ENCODE measurements at regions not wholly inside any gene's neighbourhood (a gene's known extent, or its start where the extent isn't known, plus 50 kb on each side); places are given as distances from the start of the nearest gene placed in this dataset.

- intact Hi-C loops (cut with micrococcal nuclease; ENCODE audit: unreplicated experiment): no loop called here
- H3K79me2 ChIP-seq (ENCODE audit: insufficient read depth, low read length): no peaks in the 10 kb centered on the region
- WGBS (ENCODE audit: low lambda C conversion rate): 13% methylated on average over 3 of the region's 3 CpGs
- no TSS peak for BruUV-seq (replicated peaks)
- no peaks in the 10 kb centered on the region for H4K20me1 ChIP-seq (ENCODE audit: insufficient read depth, low read length)
- no peak for ATAC-seq
- H3K27ac ChIP-seq (ENCODE audit: extremely low read length, insufficient read depth, low read length): no peak overlapping the region
- H3K4me1 ChIP-seq (ENCODE audit: insufficient read depth, low read length): no peaks in the 10 kb centered on the region
- H3K27me3 ChIP-seq (ENCODE audit: control insufficient read depth in 1 of 2, insufficient read depth in 2 of 2, low read length in 2 of 2): no peaks in the 10 kb centered on the region
- no peak for DNase-seq (ENCODE audit: low spot score)
- no peak overlapping the region for H2AFZ ChIP-seq (ENCODE audit: low read length)
- FAIRE-seq: no peak
- no peak overlapping the region for H3K4me3 ChIP-seq (replicated peaks in 1 of 3; ENCODE audit: insufficient read depth in 1 of 3, low read depth in 2 of 3, low read length in 3 of 3)
- H3K9ac ChIP-seq (ENCODE audit: insufficient read depth, low read depth, low read length): no peak overlapping the region
- TF ChIP-seq ZNF878 (CRISPR knock-in tag; IDR thresholded peaks at IDR 0.05): no peak
- no peak for TF ChIP-seq HBP1 (CRISPR knock-in tag; IDR thresholded peaks at IDR 0.05; ENCODE audit: low read depth)
- TF ChIP-seq MAX (IDR thresholded peaks at IDR 0.05): no peak
- TF ChIP-seq ZNF430 (CRISPR knock-in tag; IDR thresholded peaks at IDR 0.05): no peak
- in situ Hi-C loops (cut with HindIII; ENCODE audit: extremely low pct_ligation_motif_present, low pct_unique_long_range_greater_than_20kb): no loop called here
- ChIA-PET POLR2A (no interaction called here), CTCF (ENCODE audit: low intra/inter-chr PET ratio, low total read pairs) (no interaction called here)
- no peaks in the 10 kb centered on the region for H3K36me3 ChIP-seq (replicated peaks in 1 of 2; ENCODE audit: control insufficient read depth in 1 of 2, insufficient read depth in 2 of 2, low read length in 2 of 2)
- H3K9me3 ChIP-seq (ENCODE audit: low read length): no peaks in the 10 kb centered on the region
- no peak overlapping the region for H3K4me2 ChIP-seq (ENCODE audit: low read depth, low read length)
Measured at GRCh38 chr1:192022827-192023226, 135.4 kb upstream of the RGS18 start.

GRCh38 chr1:192024881-192025280 is 133.4 kb upstream of the RGS18 start:
- H3K27ac ChIP-seq (ENCODE audit: extremely low read length, insufficient read depth, low read length): no peak overlapping the region
- no peak overlapping the region for H3K4me2 ChIP-seq (ENCODE audit: low read depth, low read length)
- TF ChIP-seq CBX2 (IDR thresholded peaks at IDR 0.05; ENCODE audit: low read depth, low read length): no peak
- no peak for TF ChIP-seq CBX2 (CRISPR knock-in tag; IDR thresholded peaks at IDR 0.05; ENCODE audit: low read depth)
- no peaks in the 10 kb centered on the region for H3K4me1 ChIP-seq (ENCODE audit: insufficient read depth, low read length)
- no peaks in the 10 kb centered on the region for H3K36me3 ChIP-seq (replicated peaks in 1 of 2; ENCODE audit: control insufficient read depth in 1 of 2, insufficient read depth in 2 of 2, low read length in 2 of 2)
- ChIA-PET POLR2A (no interaction called here), CTCF (ENCODE audit: low intra/inter-chr PET ratio, low total read pairs) (no interaction called here)
- intact Hi-C loops (cut with micrococcal nuclease; ENCODE audit: unreplicated experiment) (no loop called here), in situ Hi-C loops (cut with HindIII; ENCODE audit: extremely low pct_ligation_motif_present, low pct_unique_long_range_greater_than_20kb) (no loop called here)
- no peaks in the 10 kb centered on the region for H3K27me3 ChIP-seq (ENCODE audit: control insufficient read depth in 1 of 2, insufficient read depth in 2 of 2, low read length in 2 of 2)
- DNase-seq (ENCODE audit: low spot score) (no peak), FAIRE-seq (no peak), ATAC-seq (no peak)
- no peaks in the 10 kb centered on the region for H4K20me1 ChIP-seq (ENCODE audit: insufficient read depth, low read length)
- H2AFZ ChIP-seq (ENCODE audit: low read length): no peak overlapping the region
- no peaks in the 10 kb centered on the region for H3K9me3 ChIP-seq (ENCODE audit: low read length)
- no peak overlapping the region for H3K4me3 ChIP-seq (replicated peaks in 1 of 3; ENCODE audit: insufficient read depth in 1 of 3, low read depth in 2 of 3, low read length in 3 of 3)
- BruUV-seq (replicated peaks): no TSS peak
- 49% methylated on average over 2 of the region's 2 CpGs for WGBS (ENCODE audit: low lambda C conversion rate)
- no peak overlapping the region for H3K9ac ChIP-seq (ENCODE audit: insufficient read depth, low read depth, low read length)
- no peaks in the 10 kb centered on the region for H3K79me2 ChIP-seq (ENCODE audit: insufficient read depth, low read length)

Data from HepG2 (cell line).